NCI-H128 (cell line): ENCODE measurements at regions not wholly inside any gene's neighbourhood (a gene's known extent, or its start where the extent isn't known, plus 50 kb on each side); places are given as distances from the start of the nearest gene placed in this dataset.
"Not testable (repeated sequence)": the region's sequence is repeated elsewhere in the genome, so short reads cannot be mapped to it uniquely, and the experiment has no call there.

Source experiments
- DNase-seq: peaks from one replicate; lab custom pipeline; 2025; ENCODE audit not compliant: unreplicated experiment; lab: John Stamatoyannopoulos, UW

GRCh38 chr3:118180853-118181252 is 853.8 kb downstream of the IGSF11 start:
- no peak for DNase-seq

GRCh38 chr3:118181274-118181673 is 853.4 kb downstream of the IGSF11 start:
- DNase-seq = no peak

GRCh38 chr3:118186051-118186450 is 848.6 kb downstream of the IGSF11 start:
- no peak for DNase-seq

GRCh38 chr3:118187221-118187620 is 847.4 kb downstream of the IGSF11 start:
- DNase-seq = no peak

GRCh38 chr3:118196183-118196582 is 838.5 kb downstream of the IGSF11 start:
- DNase-seq = no peak

GRCh38 chr3:118199044-118199443 is 835.6 kb downstream of the IGSF11 start:
- no peak for DNase-seq

GRCh38 chr3:118204052-118204656 is 830.5 kb downstream of the IGSF11 start:
- DNase-seq = no peak

GRCh38 chr3:118207271-118207670 is 827.4 kb downstream of the IGSF11 start:
- no peak for DNase-seq

- no peak for DNase-seq
Measured at GRCh38 chr3:118208642-118209041, 826.0 kb downstream of the IGSF11 start.

GRCh38 chr3:118213892-118214291 is 820.8 kb downstream of the IGSF11 start:
- no peak for DNase-seq

- no peak for DNase-seq
Measured at GRCh38 chr3:118226206-118226605, 808.4 kb downstream of the IGSF11 start.

GRCh38 chr3:118227191-118227590 is 807.5 kb downstream of the IGSF11 start:
- no peak for DNase-seq

GRCh38 chr3:118228151-118228550 is 806.5 kb downstream of the IGSF11 start:
- DNase-seq = no peak

- no peak for DNase-seq
Measured at GRCh38 chr3:118229196-118229595, 805.5 kb downstream of the IGSF11 start.

- DNase-seq = no peak
Measured at GRCh38 chr3:118231578-118231977, 803.1 kb downstream of the IGSF11 start.

- no peak for DNase-seq
Measured at GRCh38 chr3:118239253-118239652, 795.4 kb downstream of the IGSF11 start.

GRCh38 chr3:118244761-118245160 is 789.9 kb downstream of the IGSF11 start:
- DNase-seq = no peak

GRCh38 chr3:118245312-118245711 is 789.3 kb downstream of the IGSF11 start:
- DNase-seq = no peak

- not testable (repeated sequence) for DNase-seq
Measured at GRCh38 chr3:118258850-118259249, 775.8 kb downstream of the IGSF11 start.

- DNase-seq = no peak
Measured at GRCh38 chr3:118262800-118263402, 771.7 kb downstream of the IGSF11 start.

GRCh38 chr3:118267588-118267987 is 767.1 kb downstream of the IGSF11 start:
- DNase-seq = no peak

- DNase-seq = no peak
Measured at GRCh38 chr3:118269537-118270125, 765.0 kb downstream of the IGSF11 start.

- no peak for DNase-seq
Measured at GRCh38 chr3:118272991-118273390, 761.7 kb downstream of the IGSF11 start.
